Esophagus muscularis mucosa (tissue), 4 donors: ENCODE measurements at regions not wholly inside any gene's neighbourhood (a gene's known extent, or its start where the extent isn't known, plus 50 kb on each side); places are given as distances from the start of the nearest gene placed in this dataset.

Experiments used
- DNase-seq: peaks from one replicate; pipeline ENCODE4 v3.0.0-alpha.2; 2017; ENCODE audit errors: extremely low spot score
- H3K27ac ChIP-seq, 4 donors: fragments of 200-600 bp; sonication (generic); replicated peaks in 1 of 4; 1 replicate in 3 of 4; 2 replicates in 1 of 4; pipeline ENCODE4 v1.5.1; 2016 to 2019; ENCODE audit warnings: mild to moderate bottlenecking in 1 of 4
- H3K27me3 ChIP-seq, 4 donors: fragments of 200-600 bp; sonication (generic); one replicate each; pipeline versions ENCODE4 v1.5.1 to v1.6.0; 2016 to 2019
- H3K36me3 ChIP-seq, 4 donors: fragments of 200-600 bp; sonication (generic); one replicate each; pipeline ENCODE4 v1.5.1; 2016 to 2019
- H3K4me1 ChIP-seq, 4 donors: fragments of 200-600 bp; sonication (generic); one replicate each; pipeline ENCODE4 v1.5.1; 2016 to 2019
- H3K4me3 ChIP-seq, 4 donors: fragments of 200-600 bp; sonication (generic); 1 replicate in 2 of 4; 2 replicates in 2 of 4; pipeline ENCODE4 v1.5.1; 2016 to 2019; ENCODE audit warnings: mild to moderate bottlenecking in 4 of 4, moderate library complexity in 1 of 4
- H3K9me3 ChIP-seq, 4 donors: fragments of 200-600 bp; sonication (generic); 1 replicate in 3 of 4; 2 replicates in 1 of 4; pipeline ENCODE4 v1.5.1; 2016 to 2019
- CTCF ChIP-seq, 3 experiments: fragments of 200-600 bp in 2 of 3; fragments of 450-650 bp in 1 of 3; sonication (generic) in 2 of 3; IDR thresholded peaks; one replicate each; pipeline ENCODE4 v1.5.1; 2017 to 2019; ENCODE audit warnings: antibody characterized with exemption in 3 of 3, mild to moderate bottlenecking in 2 of 3, moderate library complexity in 1 of 3
- EP300 ChIP-seq: sonication (generic); formaldehyde crosslinking; IDR thresholded peaks from one replicate; pipeline ENCODE4 v1.6.1; 2017; ENCODE audit warnings: antibody characterized with exemption
- POLR2A ChIP-seq: fragments of 450-650 bp; IDR thresholded peaks from one replicate; pipeline ENCODE4 v1.6.1; 2017; ENCODE audit warnings: antibody characterized with exemption, moderate library complexity, mild to moderate bottlenecking, low read depth
- POLR2AphosphoS5 ChIP-seq, 2 donors: sonication (generic); formaldehyde crosslinking; IDR thresholded peaks; one replicate each; pipeline ENCODE4 v1.6.1; 2017; ENCODE audit warnings: antibody characterized with exemption in 2 of 2
- WGBS: methylation state at CpG from one replicate; pipeline ENCODE4 v1.1.5; 2018; 5-methylcytosine and 5-hydroxymethylcytosine counted together
- intact Hi-C: fragments of 100-400 bp; cut with DNase I; formaldehyde crosslinking; loops from one replicate; pipeline ENCODE4 v1.15.1; 2023

- no peaks in the 10 kb centered on the region for H3K9me3 ChIP-seq
- WGBS, result 35% methylated on average over 2 of the region's 2 CpGs
- intact Hi-C loops, result no loop called here
- H3K27ac ChIP-seq, result peak overlapping the region; percentile 56 to 76 (median 68)
- DNase-seq, result no peak
- peaks cover 15 to 78% (median 63%) of the 10 kb centered on the region in 4 donors for H3K4me1 ChIP-seq
- no peaks in the 10 kb centered on the region for H3K36me3 ChIP-seq
- H3K4me3 ChIP-seq, result peak overlapping the region in 3 of 4 donors; percentile 10 to 25 (median 24)
- TF ChIP-seq EP300 (no peak), POLR2AphosphoS5 (IDR thresholded peaks at IDR 0.05) (no peak)
- no peaks in the 10 kb centered on the region for H3K27me3 ChIP-seq
Observed at GRCh38 chr7:18292584-18292983, 203.0 kb upstream of the HDAC9 start.

GRCh38 chr7:18293759-18294158 is 201.8 kb upstream of the HDAC9 start:
- Histone ChIP-seq H3K27me3 (no peaks in the 10 kb centered on the region), H3K4me1 (peaks cover 15 to 77% (median 67%) of the 10 kb centered on the region in 4 donors), H3K4me3 (no peak overlapping the region), H3K36me3 (no peaks in the 10 kb centered on the region), H3K27ac (peak overlapping the region in 3 of 4 donors; percentile 64 to 76 (median 73)), H3K9me3 (no peaks in the 10 kb centered on the region)
- DNase-seq, result no peak
- WGBS, result 92% methylated on average over 2 of the region's 2 CpGs
- no peak for TF ChIP-seq EP300
- intact Hi-C loops, result no loop called here

GRCh38 chr7:18294411-18294810 is 201.1 kb upstream of the HDAC9 start:
- Histone ChIP-seq H3K9me3 (no peaks in the 10 kb centered on the region), H3K36me3 (no peaks in the 10 kb centered on the region), H3K4me1 (peaks cover 15 to 77% (median 61%) of the 10 kb centered on the region in 4 donors), H3K27me3 (no peaks in the 10 kb centered on the region), H3K27ac (peak overlapping the region in 2 of 4 donors; percentile 64 to 73), H3K4me3 (no peak overlapping the region)
- 71% methylated on average over 4 of the region's 4 CpGs for WGBS
- DNase-seq, result no peak
- intact Hi-C loops, result no loop called here
- TF ChIP-seq POLR2AphosphoS5 (IDR thresholded peaks at IDR 0.05) (no peak), EP300 (no peak), CTCF (IDR thresholded peaks at IDR 0.05) (no peak), POLR2A (no peak)

- DNase-seq, result no peak
- H3K36me3 ChIP-seq, result no peaks in the 10 kb centered on the region
- H3K27ac ChIP-seq, result no peak overlapping the region
- H3K9me3 ChIP-seq, result no peaks in the 10 kb centered on the region
- H3K4me1 ChIP-seq, result peaks cover 6 to 68% (median 46%) of the 10 kb centered on the region in 4 donors
- TF ChIP-seq EP300, result no peak
- no peak for TF ChIP-seq CTCF (IDR thresholded peaks at IDR 0.05)
- no peak for TF ChIP-seq POLR2AphosphoS5 (IDR thresholded peaks at IDR 0.05)
- intact Hi-C loops, result no loop called here
- H3K27me3 ChIP-seq, result no peaks in the 10 kb centered on the region
- 61% methylated on average over 3 of the region's 3 CpGs for WGBS
- no peak overlapping the region for H3K4me3 ChIP-seq
Observed at GRCh38 chr7:18295781-18296423, 199.6 kb upstream of the HDAC9 start.

GRCh38 chr7:18302097-18302496 is 193.5 kb upstream of the HDAC9 start:
- TF ChIP-seq EP300 (no peak), CTCF (IDR thresholded peaks at IDR 0.05) (no peak)
- Histone ChIP-seq H3K27ac (peak overlapping the region in 2 of 4 donors; percentile 26 to 27), H3K9me3 (no peaks in the 10 kb centered on the region), H3K36me3 (no peaks in the 10 kb centered on the region), H3K27me3 (no peaks in the 10 kb centered on the region), H3K4me3 (no peak overlapping the region), H3K4me1 (peaks cover 4 to 76% (median 42%) of the 10 kb centered on the region in 4 donors)
- intact Hi-C loops, result no loop called here
- WGBS, result 44% methylated on average over 2 of the region's 2 CpGs
- DNase-seq, result no peak

GRCh38 chr7:18305866-18306265 is 189.7 kb upstream of the HDAC9 start:
- WGBS, result 73% methylated on average over 3 of the region's 3 CpGs
- peak overlapping the region in 3 of 4 donors; percentile 16 to 37 (median 21) for H3K27ac ChIP-seq

More at GRCh38 chr7:18305866-18306265, 189.7 kb upstream of the HDAC9 start:
- intact Hi-C loops, result no loop called here
- Histone ChIP-seq H3K4me1 (peaks cover 4 to 85% (median 60%) of the 10 kb centered on the region in 4 donors), H3K27me3 (no peaks in the 10 kb centered on the region), H3K36me3 (no peaks in the 10 kb centered on the region), H3K4me3 (no peak overlapping the region), H3K9me3 (no peaks in the 10 kb centered on the region)
- TF ChIP-seq POLR2A (no peak), POLR2AphosphoS5 (IDR thresholded peaks at IDR 0.05) (no peak), CTCF (IDR thresholded peaks at IDR 0.05) (no peak), EP300 (no peak)
- DNase-seq, result no peak
